ENCODE measurements at regions not wholly inside any gene's neighbourhood (a gene's known extent, or its start where the extent isn't known, plus 50 kb on each side); places are given as distances from the start of the nearest gene placed in this dataset.

- TF ChIP-seq CTCF (IDR thresholded peaks at IDR 0.05) (no peak), EZH2 (IDR thresholded peaks at IDR 0.05; ENCODE audit: borderline replicate concordance, insufficient read depth, low read depth, low read length, poor library complexity, severe bottlenecking) (no peak)
These were observed 194.9 kb downstream of the UTRN start for GRCh38 chr6:144479991-144480390.
